Adipocyte (in vitro differentiated cells): ENCODE measurements at regions not wholly inside any gene's neighbourhood (a gene's known extent, or its start where the extent isn't known, plus 50 kb on each side); places are given as distances from the start of the nearest gene placed in this dataset.

ENCODE experiments used
- DNase-seq: peaks from one replicate; pipeline ENCODE4 v3.0.0-alpha.2; 2015; ENCODE audit warnings: low read depth
- H3K27me3 ChIP-seq: replicated peaks from 2 replicates; pipeline ENCODE4 v1.7.0; 2013; ENCODE audit warnings: mild to moderate bottlenecking, low read length, moderate library complexity; ENCODE audit not compliant: control insufficient read depth, insufficient read depth
- H3K36me3 ChIP-seq: 2 replicates; pipeline ENCODE4 v1.7.0; 2013; ENCODE audit warnings: low read length, mild to moderate bottlenecking, moderate library complexity; ENCODE audit not compliant: control insufficient read depth, insufficient read depth, severe bottlenecking
- H3K4me1 ChIP-seq: 2 replicates; pipeline ENCODE4 v1.7.0; 2013; ENCODE audit warnings: mild to moderate bottlenecking, low read length, moderate library complexity; ENCODE audit not compliant: control insufficient read depth, insufficient read depth
- H3K4me3 ChIP-seq: 2 replicates; pipeline ENCODE4 v1.7.0; 2013; ENCODE audit warnings: mild to moderate bottlenecking, low read length, moderate library complexity
- H3K9ac ChIP-seq: 2 replicates; pipeline ENCODE4 v1.7.0; 2013; ENCODE audit warnings: mild to moderate bottlenecking, low read length, moderate library complexity
- H3K9me3 ChIP-seq: 2 replicates; pipeline ENCODE4 v1.7.0; 2013; ENCODE audit warnings: mild to moderate bottlenecking, low read length, moderate library complexity; ENCODE audit not compliant: control insufficient read depth

- peaks cover 5% of the 10 kb centered on the region for H3K4me1 ChIP-seq
- no peak overlapping the region for H3K4me3 ChIP-seq
- peaks cover 24% of the 10 kb centered on the region for H3K9me3 ChIP-seq
- no peaks in the 10 kb centered on the region for H3K36me3 ChIP-seq
- H3K27me3 ChIP-seq = peaks cover 68% of the 10 kb centered on the region
- DNase-seq = no peak
- H3K9ac ChIP-seq = no peak overlapping the region
Observed at GRCh38 chr5:176711883-176712282, 64.6 kb downstream of the TSPAN17 start.

DNA sequence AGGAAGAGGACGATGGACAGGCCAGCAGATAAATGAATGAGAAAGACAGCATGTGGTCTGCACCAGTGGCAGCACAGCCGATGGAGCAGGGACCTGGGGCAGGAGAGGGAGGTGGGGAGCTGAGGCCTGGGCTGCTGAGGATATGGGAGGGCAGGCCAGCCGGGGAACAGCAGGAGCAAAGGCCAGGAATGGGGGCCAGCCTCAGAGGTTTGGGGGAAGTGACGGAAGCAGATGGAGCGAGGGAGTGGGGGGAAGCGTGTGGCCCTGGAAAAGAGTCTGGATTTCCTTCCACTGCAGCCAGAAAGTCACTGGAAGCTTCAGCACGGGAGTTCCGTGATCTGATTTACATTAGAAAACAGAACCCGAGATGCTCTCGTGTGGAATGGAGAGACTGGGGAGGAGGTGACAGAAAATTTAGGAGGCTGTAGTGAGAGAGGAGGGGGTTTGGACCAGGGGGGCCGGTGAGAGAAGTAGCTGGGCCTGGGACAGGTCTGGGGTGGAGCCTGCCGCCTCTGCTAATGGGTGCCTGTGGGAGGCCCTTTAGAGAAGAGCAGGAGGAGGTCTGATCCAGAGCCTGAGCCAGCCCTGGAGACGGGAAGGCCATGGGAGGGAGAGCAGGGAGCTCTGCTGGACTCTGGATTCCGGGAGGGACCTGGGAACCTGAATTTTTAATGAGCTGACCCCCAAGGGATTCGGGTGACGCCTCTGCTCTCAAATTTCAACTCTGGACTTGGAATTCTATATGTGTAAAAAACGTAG lies 65.4 kb downstream of the TSPAN17 start:
- DNase-seq = no peak

DNA sequence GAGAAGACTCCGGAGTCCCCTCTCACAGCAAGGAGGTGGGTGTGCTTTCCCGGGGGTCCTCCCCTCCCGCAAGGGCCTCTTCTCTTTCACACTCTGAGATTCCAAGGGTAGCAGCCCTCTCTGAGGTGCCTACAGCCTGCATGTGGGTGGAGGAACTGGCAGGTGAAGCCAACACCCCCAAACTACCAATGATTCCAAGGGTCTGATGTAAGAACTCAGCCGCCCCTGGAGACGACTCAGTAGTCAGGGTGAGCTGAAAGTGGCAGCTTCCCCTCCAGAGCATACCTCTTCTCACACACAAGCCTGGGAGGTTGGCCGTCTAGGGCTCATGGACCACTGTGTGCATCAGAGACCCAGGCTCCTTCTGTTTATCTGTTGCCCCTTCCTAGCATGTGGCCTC lies 66.1 kb downstream of the TSPAN17 start:
- Histone ChIP-seq H3K9ac (no peak overlapping the region), H3K27me3 (peaks cover 68% of the 10 kb centered on the region), H3K9me3 (peaks cover 24% of the 10 kb centered on the region), H3K36me3 (no peaks in the 10 kb centered on the region), H3K4me3 (no peak overlapping the region), H3K4me1 (peaks cover 5% of the 10 kb centered on the region)
- DNase-seq = no peak

More for the DNA sequence above, 65.4 kb downstream of the TSPAN17 start:
- peaks cover 66% of the 10 kb centered on the region for H3K27me3 ChIP-seq
- peaks cover 24% of the 10 kb centered on the region for H3K9me3 ChIP-seq
- no peak overlapping the region for H3K9ac ChIP-seq
- H3K4me1 ChIP-seq = peaks cover 5% of the 10 kb centered on the region
- H3K4me3 ChIP-seq = no peak overlapping the region
- H3K36me3 ChIP-seq = no peaks in the 10 kb centered on the region

DNA sequence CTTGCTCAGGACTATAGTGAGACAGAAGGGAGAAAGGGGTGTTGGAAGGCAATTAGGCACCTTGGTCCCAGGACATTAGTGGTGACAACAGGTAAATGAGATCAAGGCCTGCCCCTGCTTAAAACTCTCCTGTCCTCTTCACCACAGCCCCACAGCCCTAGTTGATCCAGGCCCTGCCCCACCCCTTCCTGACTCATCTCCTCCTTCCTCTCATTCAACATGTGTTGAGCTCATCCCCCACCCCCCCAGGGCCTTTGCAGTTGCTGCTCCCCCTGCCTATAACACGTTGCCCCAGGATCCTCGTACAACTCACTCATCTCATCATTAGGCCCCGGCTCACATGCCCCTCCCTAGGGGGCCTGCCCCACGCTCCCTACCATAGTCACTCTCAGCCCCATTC lies 66.8 kb downstream of the TSPAN17 start:
- no peaks in the 10 kb centered on the region for H3K36me3 ChIP-seq
- H3K27me3 ChIP-seq = peaks cover 65% of the 10 kb centered on the region
- H3K4me3 ChIP-seq = no peak overlapping the region
- H3K9me3 ChIP-seq = peaks cover 24% of the 10 kb centered on the region
- no peak for DNase-seq
- no peak overlapping the region for H3K9ac ChIP-seq
- H3K4me1 ChIP-seq = peaks cover 10% of the 10 kb centered on the region

DNA sequence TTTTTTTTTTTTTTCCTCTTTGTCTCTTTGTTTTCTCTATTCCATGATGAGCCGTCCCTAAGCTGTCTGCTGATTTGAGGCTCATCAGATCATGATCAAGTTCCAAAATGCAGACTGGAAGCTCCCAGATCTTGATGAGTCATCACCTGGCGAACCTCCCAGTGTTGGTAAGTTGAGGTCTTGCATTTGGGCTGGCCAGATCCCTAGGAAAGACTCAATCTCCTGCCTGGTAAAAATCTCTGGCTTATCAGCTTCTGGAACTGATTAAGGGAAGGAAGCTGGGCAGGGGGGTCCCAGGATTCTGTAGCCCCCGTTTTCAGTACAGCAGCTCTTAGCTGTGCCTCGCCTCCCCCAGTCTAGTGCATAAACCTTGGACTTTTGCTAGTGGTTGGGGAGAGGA lies 69.0 kb downstream of the TSPAN17 start:
- H3K36me3 ChIP-seq = no peaks in the 10 kb centered on the region
- peaks cover 63% of the 10 kb centered on the region for H3K27me3 ChIP-seq
- peaks cover 16% of the 10 kb centered on the region for H3K4me1 ChIP-seq
- H3K9ac ChIP-seq = no peak overlapping the region
- peaks cover 24% of the 10 kb centered on the region for H3K9me3 ChIP-seq
- peak; percentile 22 for DNase-seq
- H3K4me3 ChIP-seq = no peak overlapping the region

DNA sequence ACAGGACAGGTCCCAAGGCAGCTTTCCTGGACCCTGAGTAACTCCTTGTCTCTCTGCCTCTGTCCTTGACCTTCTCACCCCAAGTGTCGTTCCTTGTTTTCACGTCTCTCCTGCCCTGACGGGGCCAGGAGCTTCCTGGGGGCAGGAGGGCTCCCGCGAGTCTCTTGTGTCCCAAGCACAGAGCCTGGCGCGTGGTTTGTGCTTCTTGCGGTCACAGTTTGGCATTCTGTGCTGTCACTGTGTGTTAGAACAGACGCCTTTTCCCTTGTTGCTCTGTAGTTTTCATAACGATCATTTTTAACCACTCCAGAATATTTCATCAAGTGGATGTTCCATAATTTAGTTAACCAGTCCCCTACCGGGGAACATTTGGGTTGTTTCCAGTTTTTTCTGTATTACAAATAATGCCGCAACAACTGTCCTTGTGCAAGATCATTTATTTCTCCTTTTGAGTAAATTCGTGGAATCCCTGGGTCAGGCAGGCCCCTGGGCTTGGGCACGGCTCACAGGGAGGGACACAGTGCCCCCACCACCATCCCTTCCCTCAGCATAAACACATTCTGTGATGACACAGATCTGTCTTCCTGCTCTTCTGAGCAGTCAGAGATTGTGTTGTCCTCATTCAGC lies 71.9 kb downstream of the TSPAN17 start:
- H3K9ac ChIP-seq = no peak overlapping the region
- no peak for DNase-seq
- H3K4me1 ChIP-seq = peaks cover 16% of the 10 kb centered on the region
- no peak overlapping the region for H3K4me3 ChIP-seq
- H3K36me3 ChIP-seq = no peaks in the 10 kb centered on the region
- peaks cover 14% of the 10 kb centered on the region for H3K9me3 ChIP-seq
- peaks cover 70% of the 10 kb centered on the region for H3K27me3 ChIP-seq

DNA sequence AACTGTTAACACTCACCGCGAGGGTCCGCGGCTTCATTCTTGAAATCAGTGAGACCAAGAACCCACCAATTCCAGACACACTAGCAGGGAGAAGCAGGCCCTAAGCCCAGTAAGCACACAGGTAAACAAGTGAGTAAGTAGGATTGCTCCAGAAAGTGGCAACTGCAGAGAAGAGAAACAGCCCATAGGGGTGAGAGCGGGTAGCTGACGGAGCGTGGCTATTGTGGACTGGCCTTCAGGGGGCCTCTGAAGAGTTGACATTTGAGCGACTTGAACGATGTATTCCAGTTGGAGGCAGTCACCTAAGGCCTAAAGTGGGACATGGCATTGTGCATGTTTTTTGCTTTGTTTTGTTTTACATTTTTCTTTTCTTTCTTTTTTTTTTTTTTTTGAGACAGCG lies 74.2 kb downstream of the TSPAN17 start:
- H3K9me3 ChIP-seq = no peaks in the 10 kb centered on the region
- H3K4me3 ChIP-seq = no peak overlapping the region
- no peaks in the 10 kb centered on the region for H3K36me3 ChIP-seq
- H3K4me1 ChIP-seq = peaks cover 14% of the 10 kb centered on the region
- H3K27me3 ChIP-seq = peaks cover 81% of the 10 kb centered on the region
- H3K9ac ChIP-seq = no peak overlapping the region
- no peak for DNase-seq

GRCh38 chr5:176722757-176723156 lies 75.5 kb downstream of the TSPAN17 start:
- Histone ChIP-seq H3K36me3 (no peaks in the 10 kb centered on the region), H3K4me3 (no peak overlapping the region)

GRCh38 chr5:176723440-176723839 lies 76.2 kb downstream of the TSPAN17 start:
- Histone ChIP-seq H3K36me3 (no peaks in the 10 kb centered on the region), H3K4me1 (peaks cover 11% of the 10 kb centered on the region), H3K9me3 (no peaks in the 10 kb centered on the region), H3K9ac (no peak overlapping the region), H3K4me3 (no peak overlapping the region), H3K27me3 (peaks cover 74% of the 10 kb centered on the region)
- no peak for DNase-seq

More at GRCh38 chr5:176722757-176723156, 75.5 kb downstream of the TSPAN17 start:
- Histone ChIP-seq H3K4me1 (peaks cover 11% of the 10 kb centered on the region), H3K9me3 (no peaks in the 10 kb centered on the region), H3K9ac (no peak overlapping the region), H3K27me3 (peaks cover 76% of the 10 kb centered on the region)
- DNase-seq = no peak

DNA sequence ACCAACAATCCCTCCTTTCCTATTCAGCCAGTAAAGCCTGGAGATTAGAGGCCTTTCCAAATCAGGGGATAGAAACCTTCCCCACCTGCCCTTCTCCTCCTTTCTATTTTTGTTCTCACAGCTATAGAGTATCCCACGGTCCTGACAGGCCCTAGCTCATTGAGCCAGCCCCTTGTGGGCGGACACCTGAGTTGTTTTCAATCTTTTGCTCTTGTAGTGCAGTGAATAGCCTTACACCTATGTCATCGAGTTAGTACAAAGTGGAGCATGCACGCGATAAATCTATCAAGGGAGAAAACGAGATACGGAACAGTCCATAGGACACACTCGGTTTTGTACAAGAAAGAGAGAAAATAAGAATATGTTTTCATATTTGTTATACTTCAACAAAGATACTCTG lies 77.2 kb downstream of the TSPAN17 start:
- no peaks in the 10 kb centered on the region for H3K9me3 ChIP-seq
- peaks cover 80% of the 10 kb centered on the region for H3K27me3 ChIP-seq
- no peak overlapping the region for H3K4me3 ChIP-seq
- DNase-seq = no peak
- H3K4me1 ChIP-seq = peaks cover 4% of the 10 kb centered on the region
- H3K36me3 ChIP-seq = no peaks in the 10 kb centered on the region
- no peak overlapping the region for H3K9ac ChIP-seq

DNA sequence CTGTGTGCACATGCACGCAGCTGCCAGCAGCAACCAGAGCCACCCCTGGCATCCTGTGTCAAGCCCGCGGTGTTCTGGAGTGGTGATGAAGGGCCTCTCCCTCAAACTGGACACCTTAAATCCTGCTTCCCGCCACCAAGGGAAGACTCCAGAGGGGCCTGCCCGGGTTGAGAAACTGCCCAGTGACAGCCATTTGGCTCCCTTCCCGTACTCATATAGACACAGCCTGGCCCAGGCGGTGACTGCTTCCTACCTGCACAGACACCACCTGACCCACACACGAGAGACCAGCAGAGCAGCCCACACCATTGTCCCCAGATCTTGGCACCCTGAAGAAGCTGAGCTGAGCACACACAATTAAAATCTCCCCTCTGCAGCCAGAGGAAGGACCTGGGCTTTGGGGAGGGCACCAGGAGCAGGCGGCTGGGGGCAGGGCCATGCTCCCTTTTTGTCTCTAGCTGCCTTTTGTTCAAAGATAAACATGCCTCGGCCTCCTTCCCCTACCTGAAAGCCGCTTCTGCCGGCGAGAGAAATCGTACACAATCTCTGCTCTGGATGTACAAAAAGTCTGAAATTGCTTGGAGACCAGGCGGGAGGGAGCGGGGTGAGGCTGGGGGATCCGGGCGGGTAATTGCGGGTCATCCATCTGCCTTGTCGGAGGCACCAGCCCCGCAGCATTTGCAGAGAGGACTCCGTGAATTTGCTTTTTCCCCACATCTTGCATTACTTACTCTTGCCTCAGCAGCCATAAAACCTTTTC lies 78.4 kb downstream of the TSPAN17 start:
- Histone ChIP-seq H3K4me1 (no peaks in the 10 kb centered on the region), H3K27me3 (peaks cover 83% of the 10 kb centered on the region), H3K4me3 (no peak overlapping the region), H3K9me3 (peaks cover 5% of the 10 kb centered on the region), H3K36me3 (no peaks in the 10 kb centered on the region), H3K9ac (no peak overlapping the region)
- DNase-seq = no peak
